Hematopoietic multipotent progenitor cell (in vitro differentiated cells): ENCODE measurements at regions not wholly inside any gene's neighbourhood (a gene's known extent, or its start where the extent isn't known, plus 50 kb on each side); places are given as distances from the start of the nearest gene placed in this dataset.
A peak's percentile ranks its signal among the peaks of the same experiment; 100 is the strongest.
"Not testable (repeated sequence)": the region's sequence is repeated elsewhere in the genome, so short reads cannot be mapped to it uniquely, and the experiment has no call there.

Experiments
- DNase-seq, 3 donors: peaks; one replicate each; pipeline ENCODE4 v3.0.0-alpha.2; 2011 to 2015; ENCODE audit warnings: low read depth in 2 of 3, low spot score in 2 of 3

- no peak for DNase-seq
These were observed 251.9 kb upstream of the CDH12 start for GRCh38 chr5:23105021-23105420.

GRCh38 chr5:23103566-23103965, 250.4 kb upstream of the CDH12 start:
- no peak for DNase-seq

- not testable (repeated sequence) for DNase-seq
These were observed 242.3 kb upstream of the CDH12 start for GRCh38 chr5:23095418-23095817.

GRCh38 chr5:23089286-23089685, 236.1 kb upstream of the CDH12 start:
- no peak for DNase-seq

GRCh38 chr5:23084815-23085214, 231.7 kb upstream of the CDH12 start:
- DNase-seq = peak in 2 of 3 donors; percentile 17 to 75

- DNase-seq = no peak
These were observed 219.0 kb upstream of the CDH12 start for GRCh38 chr5:23072179-23072578.

GRCh38 chr5:23071682-23072081, 218.5 kb upstream of the CDH12 start:
- DNase-seq = no peak

- DNase-seq = no peak
These were observed 211.6 kb upstream of the CDH12 start for GRCh38 chr5:23064710-23065109.

- no peak for DNase-seq
These were observed 200.7 kb upstream of the CDH12 start for GRCh38 chr5:23053846-23054245.

GRCh38 chr5:23042226-23042625, 189.1 kb upstream of the CDH12 start:
- DNase-seq = no peak

- DNase-seq = no peak
These were observed 182.5 kb upstream of the CDH12 start for GRCh38 chr5:23035555-23036090.

- no peak for DNase-seq
These were observed 180.7 kb upstream of the CDH12 start for GRCh38 chr5:23033864-23034263.

- no peak for DNase-seq
These were observed 176.1 kb upstream of the CDH12 start for GRCh38 chr5:23029290-23029689.

GRCh38 chr5:23028445-23029021, 175.4 kb upstream of the CDH12 start:
- DNase-seq = no peak

- no peak for DNase-seq
These were observed 174.7 kb upstream of the CDH12 start for GRCh38 chr5:23027830-23028229.

GRCh38 chr5:23027331-23027730, 174.2 kb upstream of the CDH12 start:
- DNase-seq = no peak

GRCh38 chr5:23026252-23027170, 173.4 kb upstream of the CDH12 start:
- DNase-seq = no peak

- no peak for DNase-seq
These were observed 172.6 kb upstream of the CDH12 start for GRCh38 chr5:23025629-23026233.

GRCh38 chr5:23024470-23024869, 171.3 kb upstream of the CDH12 start:
- DNase-seq = no peak

- no peak for DNase-seq
These were observed 161.7 kb upstream of the CDH12 start for GRCh38 chr5:23014825-23015224.

GRCh38 chr5:23014266-23014665, 161.1 kb upstream of the CDH12 start:
- DNase-seq = no peak
